Choroid plexus epithelial cell (primary cell): ENCODE measurements at regions not wholly inside any gene's neighbourhood (a gene's known extent, or its start where the extent isn't known, plus 50 kb on each side); places are given as distances from the start of the nearest gene placed in this dataset.

Experiments used
- DNase-seq: peaks from one replicate; pipeline ENCODE4 v3.0.0-alpha.2; 2010; ENCODE audit warnings: low read depth
- H3K4me3 ChIP-seq: 2 replicates; pipeline ENCODE4 v1.5.1; 2011; ENCODE audit warnings: low read depth, mild to moderate bottlenecking, control low read depth, low read length, moderate library complexity
- TF ChIP-seq, protein P1 (sequence below): conservative IDR thresholded peaks from 2 replicates; pipeline ENCODE4 v1.5.1; 2011; ENCODE audit warnings: low read depth, mild to moderate bottlenecking, control low read depth, inconsistent platforms, low read length, moderate library complexity

DNA sequence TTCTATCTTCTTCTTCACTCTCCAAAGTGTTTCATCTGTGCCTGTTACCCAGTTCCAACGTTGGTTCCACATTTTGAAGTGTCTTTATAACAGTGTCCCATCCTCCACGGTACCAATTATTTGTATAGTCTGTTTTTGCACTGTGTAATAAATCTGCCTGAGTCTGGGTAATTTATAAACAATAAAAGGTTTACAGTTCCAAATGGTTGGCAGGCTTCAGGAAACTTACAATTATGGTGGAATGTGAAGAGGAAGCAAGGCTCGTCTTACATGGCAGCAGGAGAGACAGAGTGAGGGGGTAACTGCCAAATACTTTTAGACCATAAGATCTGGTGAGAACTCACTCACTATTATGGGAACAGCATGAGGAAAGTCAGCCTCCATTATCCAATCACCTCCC, 465.4 kb upstream of the CDH9 start:
- no peak overlapping the region for H3K4me3 ChIP-seq
- TF ChIP-seq, protein P1, sequence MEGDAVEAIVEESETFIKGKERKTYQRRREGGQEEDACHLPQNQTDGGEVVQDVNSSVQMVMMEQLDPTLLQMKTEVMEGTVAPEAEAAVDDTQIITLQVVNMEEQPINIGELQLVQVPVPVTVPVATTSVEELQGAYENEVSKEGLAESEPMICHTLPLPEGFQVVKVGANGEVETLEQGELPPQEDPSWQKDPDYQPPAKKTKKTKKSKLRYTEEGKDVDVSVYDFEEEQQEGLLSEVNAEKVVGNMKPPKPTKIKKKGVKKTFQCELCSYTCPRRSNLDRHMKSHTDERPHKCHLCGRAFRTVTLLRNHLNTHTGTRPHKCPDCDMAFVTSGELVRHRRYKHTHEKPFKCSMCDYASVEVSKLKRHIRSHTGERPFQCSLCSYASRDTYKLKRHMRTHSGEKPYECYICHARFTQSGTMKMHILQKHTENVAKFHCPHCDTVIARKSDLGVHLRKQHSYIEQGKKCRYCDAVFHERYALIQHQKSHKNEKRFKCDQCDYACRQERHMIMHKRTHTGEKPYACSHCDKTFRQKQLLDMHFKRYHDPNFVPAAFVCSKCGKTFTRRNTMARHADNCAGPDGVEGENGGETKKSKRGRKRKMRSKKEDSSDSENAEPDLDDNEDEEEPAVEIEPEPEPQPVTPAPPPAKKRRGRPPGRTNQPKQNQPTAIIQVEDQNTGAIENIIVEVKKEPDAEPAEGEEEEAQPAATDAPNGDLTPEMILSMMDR = no peak
- no peak for DNase-seq

DNA sequence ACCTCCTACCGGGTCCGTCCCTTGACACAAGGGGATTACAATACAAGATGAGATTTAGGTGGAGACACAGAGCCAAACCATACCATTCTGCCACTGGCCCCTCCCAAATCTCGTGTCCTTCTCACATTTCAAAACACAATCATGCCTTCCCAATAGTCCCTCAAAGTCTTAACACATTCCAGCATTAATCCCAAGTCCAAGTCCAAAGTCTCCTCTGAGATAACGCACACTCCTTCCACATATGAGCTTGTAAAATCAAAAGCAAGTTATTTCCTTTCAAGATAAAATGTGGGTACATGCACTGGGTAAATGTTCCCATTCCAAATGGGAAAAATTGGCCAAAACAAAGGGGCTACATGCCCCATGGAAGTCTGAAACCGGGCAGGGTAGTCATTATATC, 463.9 kb upstream of the CDH9 start:
- no peak for DNase-seq
- TF ChIP-seq, protein P1 = no peak
- H3K4me3 ChIP-seq = no peak overlapping the region

DNA sequence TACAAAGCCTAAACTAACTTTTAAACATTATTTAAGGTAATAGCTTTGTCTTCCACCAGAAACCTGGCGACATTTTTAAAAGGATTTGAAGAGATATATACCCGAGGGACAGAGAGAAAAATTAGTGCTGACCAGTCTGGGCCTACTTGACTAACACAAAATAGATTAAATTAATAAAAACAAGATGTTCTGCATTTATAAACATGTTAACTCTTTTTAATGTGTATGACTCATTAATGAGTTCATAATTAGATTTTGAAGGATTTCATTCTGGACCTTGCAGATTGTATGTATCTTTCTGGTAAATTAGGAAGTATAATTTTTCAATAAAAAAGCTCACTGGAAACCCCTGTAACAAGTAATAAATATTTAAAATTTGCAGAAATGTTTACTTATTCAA, 459.1 kb upstream of the CDH9 start:
- TF ChIP-seq, protein P1 = no peak
- no peak overlapping the region for H3K4me3 ChIP-seq
- DNase-seq = no peak

DNA sequence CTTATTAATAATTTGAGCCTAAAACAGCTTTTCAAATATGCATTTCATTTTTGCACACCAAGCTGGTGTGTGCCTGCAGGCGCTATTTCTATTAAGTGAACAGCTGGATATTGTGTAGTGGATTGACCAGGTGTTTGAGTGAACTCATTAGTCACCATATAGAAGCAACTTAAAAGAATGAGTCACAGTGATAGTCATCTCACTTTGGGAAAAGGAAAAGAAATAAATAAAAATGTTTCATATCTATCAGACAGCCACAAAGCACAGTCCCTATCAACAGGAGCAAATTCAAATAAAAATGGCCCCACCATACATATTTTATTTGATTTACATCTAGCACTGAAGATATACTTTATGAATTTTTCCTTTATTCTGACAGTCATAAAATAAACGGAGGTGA, 456.5 kb upstream of the CDH9 start:
- TF ChIP-seq, protein P1 = no peak
- no peak overlapping the region for H3K4me3 ChIP-seq
- DNase-seq = peak; percentile 24

DNA sequence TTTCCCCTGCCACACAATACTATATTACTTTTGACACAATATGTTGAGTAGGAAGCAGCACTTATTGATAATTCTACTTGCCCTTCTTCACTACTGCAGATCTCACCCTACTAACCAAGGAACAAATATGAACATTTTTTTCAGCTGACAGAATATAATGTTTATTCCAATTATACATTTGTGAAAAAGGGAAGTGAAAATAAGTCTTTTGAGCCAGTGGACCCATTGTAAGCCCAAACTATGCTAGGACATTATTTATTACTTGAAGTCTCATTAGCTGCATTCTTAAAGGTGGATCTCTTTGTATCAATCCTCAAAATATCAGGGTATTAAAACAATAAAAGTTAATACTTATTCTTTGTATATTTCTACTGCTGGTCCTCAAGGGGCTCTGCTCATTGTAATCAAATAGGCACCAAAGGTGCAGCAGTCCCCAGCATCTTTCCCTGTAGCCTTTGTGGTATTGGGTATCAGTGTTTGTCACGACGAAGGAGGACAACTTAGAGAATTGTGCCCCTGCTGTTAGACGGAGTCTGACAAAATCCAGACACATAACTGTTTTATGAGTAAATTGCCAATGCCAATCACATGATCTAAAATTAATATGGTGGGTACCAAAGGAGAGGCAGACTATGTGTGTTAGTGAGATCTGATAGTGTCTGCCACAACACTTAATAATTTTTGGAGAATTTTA, 453.5 kb upstream of the CDH9 start:
- H3K4me3 ChIP-seq = no peak overlapping the region
- no peak for DNase-seq
- TF ChIP-seq, protein P1 = no peak

DNA sequence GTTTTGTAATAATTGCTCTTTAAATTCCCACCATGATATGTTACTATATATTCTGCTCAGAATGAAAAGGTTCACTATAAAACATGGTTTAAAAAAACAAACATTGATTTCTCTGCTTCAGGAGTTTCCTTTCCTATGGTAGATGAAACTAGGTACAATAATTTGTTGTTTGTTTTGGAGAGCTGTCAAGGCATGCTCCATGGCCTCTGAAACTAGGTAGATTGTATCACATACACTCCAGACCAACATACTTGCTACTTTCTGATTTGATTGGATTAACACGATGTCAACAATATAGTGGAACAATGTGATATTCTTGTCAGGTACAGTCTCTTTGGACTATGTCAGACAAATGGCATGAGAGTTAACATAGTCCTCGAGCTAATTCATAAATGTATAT, 452.7 kb upstream of the CDH9 start:
- H3K4me3 ChIP-seq = no peak overlapping the region
- DNase-seq = no peak
- TF ChIP-seq, protein P1 = no peak

DNA sequence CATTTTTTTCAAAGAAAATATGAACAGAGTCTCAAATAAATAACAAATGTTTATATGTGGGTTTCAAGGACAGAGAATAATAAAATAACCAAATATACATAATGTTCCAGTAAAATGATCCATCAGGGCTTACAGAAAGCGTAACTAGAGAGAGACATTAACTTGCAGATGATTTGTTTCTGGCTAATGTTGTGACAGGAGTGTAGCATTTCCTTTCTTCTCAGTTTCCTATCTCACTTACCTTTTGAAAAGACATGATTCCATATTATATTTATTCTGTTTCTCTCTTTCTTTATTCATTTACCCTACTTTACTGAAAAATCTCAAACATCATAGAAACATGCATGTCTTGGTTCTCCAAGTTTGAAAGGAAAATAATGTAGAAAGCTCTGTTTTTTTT, 451.3 kb upstream of the CDH9 start:
- no peak for DNase-seq
- TF ChIP-seq, protein P1 = no peak
- H3K4me3 ChIP-seq = no peak overlapping the region
